ENCODE measurements at regions not wholly inside any gene's neighbourhood (a gene's known extent, or its start where the extent isn't known, plus 50 kb on each side); places are given as distances from the start of the nearest gene placed in this dataset.

DNA sequence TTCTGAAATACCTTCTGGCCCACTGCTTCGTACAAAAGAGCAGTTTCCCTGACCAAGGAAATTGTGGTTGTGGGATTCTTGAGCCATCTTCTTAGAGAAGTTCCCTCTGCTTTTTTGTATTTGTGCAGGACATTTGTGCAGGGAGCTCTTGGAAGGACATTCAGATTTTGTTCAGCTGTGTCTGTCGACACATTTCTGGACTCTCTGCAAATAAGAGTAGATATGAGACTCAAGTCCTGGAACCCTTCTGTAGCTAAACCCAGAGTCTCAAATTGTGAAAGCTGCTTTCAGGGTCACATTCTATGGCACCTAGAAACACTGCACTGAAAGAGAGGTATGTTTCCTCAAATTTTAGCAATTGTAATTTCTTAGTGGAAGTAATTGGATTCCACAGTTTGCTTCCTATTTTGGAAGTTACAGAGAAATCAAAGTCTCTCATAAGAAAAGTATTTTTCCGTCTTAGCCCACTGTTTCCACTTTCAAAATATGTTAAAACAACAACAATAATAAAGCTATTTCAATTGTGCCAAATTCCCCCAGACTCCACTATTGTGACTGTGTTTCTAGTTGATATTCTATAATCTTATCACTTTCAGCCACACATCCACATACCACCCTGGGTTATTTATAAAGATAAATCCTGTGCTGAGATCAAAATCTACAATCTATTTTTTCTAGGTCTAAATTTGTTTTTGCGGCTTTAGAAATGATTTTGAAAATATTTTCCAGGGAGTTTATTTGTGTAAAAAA lies 224.0 kb downstream of the COG6 start:
- TF ChIP-seq, protein P1, sequence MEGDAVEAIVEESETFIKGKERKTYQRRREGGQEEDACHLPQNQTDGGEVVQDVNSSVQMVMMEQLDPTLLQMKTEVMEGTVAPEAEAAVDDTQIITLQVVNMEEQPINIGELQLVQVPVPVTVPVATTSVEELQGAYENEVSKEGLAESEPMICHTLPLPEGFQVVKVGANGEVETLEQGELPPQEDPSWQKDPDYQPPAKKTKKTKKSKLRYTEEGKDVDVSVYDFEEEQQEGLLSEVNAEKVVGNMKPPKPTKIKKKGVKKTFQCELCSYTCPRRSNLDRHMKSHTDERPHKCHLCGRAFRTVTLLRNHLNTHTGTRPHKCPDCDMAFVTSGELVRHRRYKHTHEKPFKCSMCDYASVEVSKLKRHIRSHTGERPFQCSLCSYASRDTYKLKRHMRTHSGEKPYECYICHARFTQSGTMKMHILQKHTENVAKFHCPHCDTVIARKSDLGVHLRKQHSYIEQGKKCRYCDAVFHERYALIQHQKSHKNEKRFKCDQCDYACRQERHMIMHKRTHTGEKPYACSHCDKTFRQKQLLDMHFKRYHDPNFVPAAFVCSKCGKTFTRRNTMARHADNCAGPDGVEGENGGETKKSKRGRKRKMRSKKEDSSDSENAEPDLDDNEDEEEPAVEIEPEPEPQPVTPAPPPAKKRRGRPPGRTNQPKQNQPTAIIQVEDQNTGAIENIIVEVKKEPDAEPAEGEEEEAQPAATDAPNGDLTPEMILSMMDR (optimal IDR thresholded peaks at IDR 0.05 in 1 of 3, IDR thresholded peaks at IDR 0.05 in 1 of 3, conservative IDR thresholded peaks at IDR 0.05 in 1 of 3; ENCODE audit: extremely low read depth in 1 of 3, insufficient read depth in 2 of 3, low read length in 3 of 3), result no peak
- TF ChIP-seq EZH2 (IDR thresholded peaks at IDR 0.05; ENCODE audit: low read length), result no peak

Data from keratinocyte (primary cell).